Esophagus squamous epithelium (tissue), 5 donors: ENCODE measurements at regions not wholly inside any gene's neighbourhood (a gene's known extent, or its start where the extent isn't known, plus 50 kb on each side); places are given as distances from the start of the nearest gene placed in this dataset.

Experiments
- DNase-seq: peaks from one replicate; lab custom pipeline; 2025; lab: John Stamatoyannopoulos, UW
- H3K27ac ChIP-seq, 4 donors: fragments of 200-600 bp; sonication (generic); one replicate each; pipeline ENCODE4 v1.5.1; 2016 to 2019; ENCODE audit warnings: mild to moderate bottlenecking in 1 of 4
- H3K27me3 ChIP-seq, 4 donors: fragments of 200-600 bp; sonication (generic); 1 replicate in 3 of 4; 2 replicates in 1 of 4; pipeline versions ENCODE4 v1.5.1 to v1.6.0; 2017 to 2021; ENCODE audit warnings: antibody characterized with exemption in 1 of 4
- H3K36me3 ChIP-seq, 3 donors: fragments of 200-600 bp; sonication (generic); one replicate each; pipeline ENCODE4 v1.5.1; 2016 to 2019
- H3K4me1 ChIP-seq, 3 donors: fragments of 200-600 bp; sonication (generic); one replicate each; pipeline ENCODE4 v1.5.1; 2017 to 2019
- H3K4me3 ChIP-seq, 4 donors: fragments of 200-600 bp; sonication (generic); 1 replicate in 3 of 4; 2 replicates in 1 of 4; pipeline ENCODE4 v1.5.1; 2016 to 2019; ENCODE audit warnings: mild to moderate bottlenecking in 2 of 4, moderate library complexity in 1 of 4
- H3K9me3 ChIP-seq, 3 donors: fragments of 200-600 bp; sonication (generic); one replicate each; pipeline ENCODE4 v1.5.1; 2016 to 2019
- POLR2A ChIP-seq, 4 donors: fragments of 450-650 bp; IDR thresholded peaks; one replicate each; pipeline ENCODE4 v1.6.1; 2017; ENCODE audit warnings: antibody characterized with exemption in 4 of 4, mild to moderate bottlenecking in 4 of 4, moderate library complexity in 3 of 4
- WGBS, 2 donors: methylation state at CpG; one replicate each; pipeline ENCODE4 v1.1.5; 2018; 5-methylcytosine and 5-hydroxymethylcytosine counted together
- intact Hi-C: fragments of 100-400 bp; cut with DNase I; formaldehyde crosslinking; loops from one replicate; pipeline ENCODE4 v1.15.0; 2022
- TF ChIP-seq, protein P1 (sequence below), 6 experiments: fragments of 450-650 bp in 4 of 6; fragments of 200-600 bp in 2 of 6; sonication (generic) in 2 of 6; IDR thresholded peaks; one replicate each; pipeline ENCODE4 v1.5.1; 2016 to 2019; ENCODE audit warnings: antibody characterized with exemption in 6 of 6, mild to moderate bottlenecking in 4 of 6, moderate library complexity in 4 of 6
- donor health status: DM: yes; HTN: yes; CAD: no.

DNA sequence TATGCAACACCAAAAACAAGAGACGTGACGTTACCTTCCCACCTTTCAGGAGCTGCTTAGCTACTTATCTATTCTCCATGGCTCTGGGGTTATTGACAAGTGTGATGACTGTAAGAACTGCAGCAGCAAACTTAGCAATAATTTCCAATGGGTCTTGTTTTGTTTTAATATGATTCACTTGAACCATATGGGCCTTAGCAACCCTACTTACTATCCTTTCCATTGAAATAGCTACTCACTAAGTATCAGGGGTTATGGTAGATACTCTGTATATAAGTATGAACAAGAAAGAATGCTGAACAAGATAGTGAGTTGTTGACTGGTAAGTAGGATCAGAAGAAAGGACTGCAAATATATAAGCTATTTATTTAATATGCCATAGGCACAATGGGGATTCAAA is 69.3 kb upstream of the BBX start:
- H3K36me3 ChIP-seq = no peaks in the 10 kb centered on the region
- no peak overlapping the region for H3K4me3 ChIP-seq
- WGBS, 2 donors = 88% methylated on average over 2 of the region's 2 CpGs
- no peak overlapping the region for H3K27ac ChIP-seq
- TF ChIP-seq POLR2A (IDR thresholded peaks at IDR 0.05) = no peak
- TF ChIP-seq, protein P1, sequence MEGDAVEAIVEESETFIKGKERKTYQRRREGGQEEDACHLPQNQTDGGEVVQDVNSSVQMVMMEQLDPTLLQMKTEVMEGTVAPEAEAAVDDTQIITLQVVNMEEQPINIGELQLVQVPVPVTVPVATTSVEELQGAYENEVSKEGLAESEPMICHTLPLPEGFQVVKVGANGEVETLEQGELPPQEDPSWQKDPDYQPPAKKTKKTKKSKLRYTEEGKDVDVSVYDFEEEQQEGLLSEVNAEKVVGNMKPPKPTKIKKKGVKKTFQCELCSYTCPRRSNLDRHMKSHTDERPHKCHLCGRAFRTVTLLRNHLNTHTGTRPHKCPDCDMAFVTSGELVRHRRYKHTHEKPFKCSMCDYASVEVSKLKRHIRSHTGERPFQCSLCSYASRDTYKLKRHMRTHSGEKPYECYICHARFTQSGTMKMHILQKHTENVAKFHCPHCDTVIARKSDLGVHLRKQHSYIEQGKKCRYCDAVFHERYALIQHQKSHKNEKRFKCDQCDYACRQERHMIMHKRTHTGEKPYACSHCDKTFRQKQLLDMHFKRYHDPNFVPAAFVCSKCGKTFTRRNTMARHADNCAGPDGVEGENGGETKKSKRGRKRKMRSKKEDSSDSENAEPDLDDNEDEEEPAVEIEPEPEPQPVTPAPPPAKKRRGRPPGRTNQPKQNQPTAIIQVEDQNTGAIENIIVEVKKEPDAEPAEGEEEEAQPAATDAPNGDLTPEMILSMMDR (IDR thresholded peaks at IDR 0.05) = no peak
- H3K4me1 ChIP-seq = peaks cover 0 to 9% (median 0%) of the 10 kb centered on the region in 3 donors
- no peaks in the 10 kb centered on the region for H3K9me3 ChIP-seq
- intact Hi-C loops = no loop called here
- no peak for DNase-seq
- H3K27me3 ChIP-seq = no peaks in the 10 kb centered on the region

DNA sequence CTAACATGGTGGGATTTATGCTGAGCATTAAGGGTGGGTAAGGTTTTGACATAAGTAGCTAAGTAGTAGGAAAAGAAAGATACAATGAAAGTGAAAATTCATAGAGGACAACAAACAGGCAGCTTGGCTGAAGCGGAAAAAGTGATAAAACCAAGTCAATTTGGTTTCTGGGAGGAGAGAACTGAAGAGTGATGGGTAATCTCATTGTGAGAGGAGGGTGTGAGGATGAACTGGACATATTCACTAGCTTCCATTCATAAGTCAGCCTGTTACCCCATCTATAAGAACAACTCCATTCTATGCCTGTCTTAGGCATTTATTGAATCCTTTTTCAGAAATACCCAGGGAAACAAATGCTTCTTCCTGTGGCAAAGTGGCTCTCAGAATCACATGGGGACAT is 67.1 kb upstream of the BBX start:
- TF ChIP-seq, protein P1 (IDR thresholded peaks at IDR 0.05) = no peak
- no peak for TF ChIP-seq POLR2A (IDR thresholded peaks at IDR 0.05)
- no peaks in the 10 kb centered on the region for H3K36me3 ChIP-seq
- DNase-seq = no peak
- H3K27ac ChIP-seq = no peak overlapping the region
- H3K27me3 ChIP-seq = no peaks in the 10 kb centered on the region
- no peaks in the 10 kb centered on the region for H3K9me3 ChIP-seq
- WGBS, 2 donors = 86 to 96% methylated on average over 1 of the region's 1 CpG
- intact Hi-C loops = no loop called here
- H3K4me1 ChIP-seq = peaks cover 0 to 9% (median 0%) of the 10 kb centered on the region in 3 donors
- H3K4me3 ChIP-seq = no peak overlapping the region

DNA sequence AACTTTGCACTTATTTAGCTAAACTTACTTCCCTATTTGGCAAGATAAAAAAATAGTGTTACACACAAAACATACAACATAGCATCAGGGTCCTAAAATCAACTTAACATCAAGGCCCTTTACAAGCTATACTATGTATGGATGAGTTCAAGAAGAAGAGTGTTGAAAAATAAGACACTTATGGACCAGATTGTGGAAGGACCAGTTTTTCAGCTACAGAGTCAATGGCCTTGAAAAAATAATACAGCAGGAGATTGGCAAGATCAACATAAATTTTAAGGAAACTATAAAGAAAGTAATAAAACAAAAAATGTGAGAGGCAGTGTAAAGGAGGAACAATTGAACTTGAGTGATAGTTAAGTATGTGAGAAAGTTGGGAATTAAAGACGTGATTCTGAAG is 66.3 kb upstream of the BBX start:
- DNase-seq = no peak
- H3K27ac ChIP-seq = no peak overlapping the region
- no peaks in the 10 kb centered on the region for H3K36me3 ChIP-seq
- TF ChIP-seq, protein P1 (IDR thresholded peaks at IDR 0.05) = no peak
- no peak for TF ChIP-seq POLR2A (IDR thresholded peaks at IDR 0.05)
- no peak overlapping the region for H3K4me3 ChIP-seq
- H3K4me1 ChIP-seq = peaks cover 0 to 9% (median 0%) of the 10 kb centered on the region in 3 donors
- no peaks in the 10 kb centered on the region for H3K9me3 ChIP-seq
- WGBS, 2 donors = 37 to 41% methylated on average over 1 of the region's 1 CpG
- H3K27me3 ChIP-seq = no peaks in the 10 kb centered on the region
- intact Hi-C loops = no loop called here

DNA sequence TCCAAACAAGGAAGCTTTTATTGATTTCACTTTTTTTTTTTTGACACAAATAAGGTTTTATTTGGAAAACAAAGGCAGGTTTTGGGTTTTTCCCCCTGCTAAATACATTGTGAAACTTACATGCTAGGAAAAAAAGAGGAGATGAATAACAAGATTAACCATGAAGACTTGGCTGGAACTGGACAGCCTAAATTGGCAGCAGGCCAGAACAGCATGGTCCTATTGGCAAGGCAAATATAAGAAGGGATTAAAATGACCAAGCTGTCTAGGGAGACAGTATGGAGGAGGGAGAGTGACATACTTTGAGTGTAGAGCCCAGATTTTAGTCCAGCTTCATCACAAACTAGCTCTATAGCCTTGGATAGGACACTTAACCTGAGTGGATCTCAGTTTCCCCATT is 63.9 kb upstream of the BBX start:
- H3K4me3 ChIP-seq = no peak overlapping the region
- no peaks in the 10 kb centered on the region for H3K9me3 ChIP-seq
- intact Hi-C loops = no loop called here
- no peak for DNase-seq
- no peaks in the 10 kb centered on the region for H3K27me3 ChIP-seq
- H3K4me1 ChIP-seq = peaks cover 0 to 9% (median 0%) of the 10 kb centered on the region in 3 donors
- H3K36me3 ChIP-seq = no peaks in the 10 kb centered on the region
- no peak for TF ChIP-seq POLR2A (IDR thresholded peaks at IDR 0.05)
- TF ChIP-seq, protein P1 (IDR thresholded peaks at IDR 0.05) = no peak
- no peak overlapping the region for H3K27ac ChIP-seq

DNA sequence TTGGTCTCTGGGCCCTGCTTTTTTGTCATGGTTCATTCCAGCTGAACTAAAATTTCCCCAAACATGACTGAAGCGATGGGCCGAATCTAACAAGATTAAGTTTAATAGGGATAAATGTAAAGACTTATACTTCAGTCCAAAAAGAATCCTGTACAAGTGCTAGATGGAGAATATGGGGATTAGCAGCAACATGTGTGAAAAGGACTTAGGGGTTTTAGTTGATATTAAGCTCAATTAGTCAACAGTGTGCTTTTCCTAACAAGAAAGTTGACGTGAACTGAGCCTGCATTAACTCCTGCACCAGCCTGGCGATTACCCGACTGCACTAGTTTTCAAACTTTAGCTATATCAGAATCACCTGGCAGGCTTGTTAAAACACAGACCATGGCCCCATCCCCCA is 61.0 kb upstream of the BBX start:
- Histone ChIP-seq H3K9me3 (no peaks in the 10 kb centered on the region), H3K27ac (no peak overlapping the region), H3K4me3 (no peak overlapping the region), H3K36me3 (no peaks in the 10 kb centered on the region), H3K27me3 (no peaks in the 10 kb centered on the region), H3K4me1 (no peaks in the 10 kb centered on the region)
- no peak for DNase-seq
- no peak for TF ChIP-seq POLR2A (IDR thresholded peaks at IDR 0.05)
- TF ChIP-seq, protein P1 (IDR thresholded peaks at IDR 0.05) = no peak
- intact Hi-C loops = no loop called here
- WGBS, 2 donors = 88 to 96% methylated on average over 5 of the region's 5 CpGs
